RWPE1 (cell line): ENCODE measurements at regions not wholly inside any gene's neighbourhood (a gene's known extent, or its start where the extent isn't known, plus 50 kb on each side); places are given as distances from the start of the nearest gene placed in this dataset.

Source experiments
- CTCF ChIA-PET: fragments of 350-600 bp; sonication (Branson Sonifier 250); formaldehyde crosslinking; extraction: SDS; loops from one replicate; lab custom pipeline; 2021; lab: Yijun Ruan, JAX
- POLR2A ChIA-PET: fragments of 400-600 bp; formaldehyde crosslinking; extraction: SDS; loops from one replicate; lab custom pipeline; 2020; ENCODE audit warnings: antibody characterized with exemption; ENCODE audit not compliant: low non-redundant PET; lab: Yijun Ruan, JAX
- DNase-seq: peaks from one replicate; pipeline ENCODE4 v3.0.0; 2012; ENCODE audit warnings: low spot score
- H3K27ac ChIP-seq: fragments of 450-650 bp; 2 replicates; pipeline ENCODE4 v1.5.1; 2017
- CTCF ChIP-seq: fragments of 450-650 bp; conservative IDR thresholded peaks from 2 replicates; pipeline ENCODE4 v1.5.1; 2017; ENCODE audit warnings: low read depth, mild to moderate bottlenecking

- POLR2A ChIA-PET: no interaction called here
- no peak for DNase-seq
- H3K27ac ChIP-seq: no peak overlapping the region
- CTCF ChIA-PET: interaction anchor here (1.1 kb wide), 1 partner anchor 58 kb away, joined by 3 read pairs; no protein-coding TSS in a partner anchor
- TF ChIP-seq CTCF: no peak
Observed at GRCh38 chr2:239876271-239876947, 148.7 kb downstream of the NDUFA10 start.

- POLR2A ChIA-PET: no interaction called here
- DNase-seq: no peak
- H3K27ac ChIP-seq: no peak overlapping the region
- TF ChIP-seq CTCF: no peak
- CTCF ChIA-PET: no interaction called here
Observed at GRCh38 chr2:239874636-239875356, 150.3 kb downstream of the NDUFA10 start.

GRCh38 chr2:239873656-239874635 is 151.2 kb downstream of the NDUFA10 start:
- H3K27ac ChIP-seq: no peak overlapping the region
- no peak for DNase-seq
- CTCF ChIA-PET: interaction anchor here (0.6 to 0.7 kb wide), 3 partner anchors 9 to 278 kb away, joined by 3 read pairs; no protein-coding TSS in a partner anchor
- POLR2A ChIA-PET: no interaction called here
- TF ChIP-seq CTCF: no peak

- ChIA-PET POLR2A (no interaction called here), CTCF (no interaction called here)
- no peak for TF ChIP-seq CTCF
- no peak for DNase-seq
- no peak overlapping the region for H3K27ac ChIP-seq
Observed at GRCh38 chr2:239871481-239872435, 153.4 kb downstream of the NDUFA10 start.

GRCh38 chr2:239870863-239871262 is 154.3 kb downstream of the NDUFA10 start:
- ChIA-PET CTCF (interaction anchor here (0.7 kb wide), 1 partner anchor 40 kb away, joined by 3 read pairs; no protein-coding TSS in a partner anchor), POLR2A (no interaction called here)
- DNase-seq: no peak
- no peak overlapping the region for H3K27ac ChIP-seq
- no peak for TF ChIP-seq CTCF
